Astrocyte of the cerebellum (primary cell): ENCODE measurements at regions not wholly inside any gene's neighbourhood (a gene's known extent, or its start where the extent isn't known, plus 50 kb on each side); places are given as distances from the start of the nearest gene placed in this dataset.
"Not testable (repeated sequence)": the region's sequence is repeated elsewhere in the genome, so short reads cannot be mapped to it uniquely, and the experiment has no call there.

ENCODE experiments used
- DNase-seq: peaks from one replicate; pipeline ENCODE4 v3.0.0-alpha.2; 2011; ENCODE audit warnings: low read depth
- H3K4me3 ChIP-seq: 2 replicates; pipeline ENCODE4 v1.5.1; 2011; ENCODE audit warnings: mild to moderate bottlenecking, low read depth, low read length, moderate library complexity
- CTCF ChIP-seq: IDR thresholded peaks from 2 replicates; pipeline ENCODE4 v1.5.1; 2012; ENCODE audit warnings: low read length, low read depth, moderate library complexity, mild to moderate bottlenecking; ENCODE audit errors: missing control alignments
- in situ Hi-C: cut with HindIII; loops from 2 replicates; pipeline ENCODE4 v1.10.0; 2017; ENCODE audit warnings: low sequenced_read_pairs

GRCh38 chrX:123108513-123109427, 75.3 kb upstream of the GRIA3 start:
- H3K4me3 ChIP-seq: no peak overlapping the region
- in situ Hi-C loops: no loop called here
- TF ChIP-seq CTCF: no peak
- DNase-seq: no peak

DNA sequence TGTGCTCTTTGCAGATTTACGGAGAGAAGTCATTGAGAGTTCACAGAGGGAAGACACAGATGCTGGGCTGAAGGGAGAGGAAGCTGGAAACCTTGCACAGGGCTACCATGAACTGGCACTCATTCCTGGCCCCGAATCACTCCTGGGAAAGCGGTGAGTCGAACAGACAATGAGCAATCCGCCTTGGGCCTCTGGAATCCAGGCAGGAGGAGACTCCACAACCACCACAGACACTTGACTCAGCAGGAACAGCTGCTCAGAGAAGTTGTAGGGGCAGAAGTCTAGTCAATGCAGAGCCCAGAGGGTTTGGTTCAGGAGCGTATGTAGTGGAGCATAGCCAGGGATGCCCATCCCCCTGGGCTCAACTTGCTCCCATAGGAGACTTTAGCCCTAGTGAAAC, 62.8 kb upstream of the GRIA3 start:
- no peak for TF ChIP-seq CTCF
- DNase-seq: no peak
- no peak overlapping the region for H3K4me3 ChIP-seq
- in situ Hi-C loops: no loop called here

DNA sequence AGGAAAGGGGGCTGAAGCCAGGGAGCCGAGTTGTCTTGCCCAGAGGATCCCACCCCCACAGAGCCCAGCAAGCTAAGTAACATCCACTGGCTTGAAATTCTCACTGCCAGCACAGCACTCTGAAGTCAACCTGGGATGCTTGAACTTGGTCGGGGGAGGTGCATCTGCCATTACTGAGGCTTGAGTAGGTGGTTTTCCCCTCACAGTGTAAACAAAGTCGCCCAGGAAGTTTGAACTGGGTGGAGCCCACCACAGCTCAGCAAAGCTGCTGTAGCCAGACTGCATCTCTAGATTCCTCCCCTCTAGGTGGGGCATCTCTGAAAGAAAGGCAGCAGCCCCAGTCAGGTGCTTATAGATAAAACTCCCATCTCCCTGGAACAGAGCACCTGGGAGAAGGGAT, 54.3 kb upstream of the GRIA3 start:
- in situ Hi-C loops, DNase-seq, H3K4me3 ChIP-seq: not testable (repeated sequence)
